K562 (cell line): ENCODE measurements at regions not wholly inside any gene's neighbourhood (a gene's known extent, or its start where the extent isn't known, plus 50 kb on each side); places are given as distances from the start of the nearest gene placed in this dataset.

Experiments
- ATAC-seq: fragments of 200-7000 bp; cut with Tn5 transposase; 3 replicates; pipeline ENCODE4 v1.9.1; 2020; ENCODE audit warnings: moderate library complexity
- BruUV-seq: library from RNA; stranded (reverse); fragments of 400-500 nt; replicated peaks from 2 replicates; lab custom pipeline; 2021; lab: Mats Ljungman, UMichigan
- CTCF ChIA-PET: fragments of 300-600 bp; formaldehyde crosslinking; extraction: SDS; loops from one replicate; lab custom pipeline; 2021; ENCODE audit warnings: low intra/inter-chr PET ratio; lab: Yijun Ruan, JAX
- POLR2A ChIA-PET: fragments of 300-600, 350-650 bp; sonication (Branson Sonifier 250); formaldehyde crosslinking; extraction: SDS; loops from one replicate; lab custom pipeline; 2021; ENCODE audit warnings: antibody characterized with exemption, inconsistent platforms; lab: Yijun Ruan, JAX
- DNase-seq, 4 experiments: peaks; one replicate each; pipeline versions ENCODE4 v3.0.0 to v3.0.0-alpha.2; 2011 to 2018; ENCODE audit warnings: low spot score in 3 of 4, mixed read lengths in 3 of 4; ENCODE audit errors: extremely low read depth in 1 of 4
- FAIRE-seq: peaks from 2 replicates; lab custom pipeline; 2011; peaks lifted over from hg19 to GRCh38; lab: Jason Lieb, UNC
- H2AFZ ChIP-seq: 2 replicates; pipeline ENCODE4 v1.6.0; 2011; ENCODE audit warnings: low read depth, low read length, control low read depth, inconsistent platforms
- H3K27ac ChIP-seq: fragments of 200-600 bp; 3 replicates; pipeline ENCODE4 v1.8.0; 2011; ENCODE audit warnings: low read depth, mild to moderate bottlenecking, control low read depth, inconsistent platforms, low read length, moderate library complexity, mixed read lengths; ENCODE audit errors: extremely low read depth
- H3K27me3 ChIP-seq, 2 experiments: fragments of 300-600 bp in 1 of 2; 2 replicates in 1 of 2; 3 replicates in 1 of 2; pipeline versions ENCODE4 v1.6.0 to v1.8.0; 2011; ENCODE audit warnings: inconsistent platforms in 2 of 2, low read length in 2 of 2, mild to moderate bottlenecking in 1 of 2, mixed read lengths in 1 of 2, moderate library complexity in 1 of 2; ENCODE audit not compliant: control insufficient read depth in 2 of 2, insufficient read depth in 2 of 2
- H3K36me3 ChIP-seq: fragments of 300-600 bp; 3 replicates; pipeline ENCODE4 v1.8.0; 2011; ENCODE audit warnings: mild to moderate bottlenecking, low read length, inconsistent platforms; ENCODE audit not compliant: control insufficient read depth, insufficient read depth
- H3K4me1 ChIP-seq, 2 experiments: fragments of 200-600 bp in 1 of 2; replicated peaks in 1 of 2; 2 replicates in 1 of 2; 3 replicates in 1 of 2; pipeline versions ENCODE4 v1.5.1 to v1.8.0; 2011; ENCODE audit warnings: inconsistent platforms in 2 of 2, low read length in 2 of 2, mild to moderate bottlenecking in 1 of 2, mixed read lengths in 1 of 2, moderate library complexity in 1 of 2; ENCODE audit not compliant: control insufficient read depth in 2 of 2, insufficient read depth in 2 of 2
- H3K4me2 ChIP-seq: 2 replicates; pipeline ENCODE4 v1.6.1; 2011; ENCODE audit warnings: low read length, control low read depth, inconsistent platforms, mixed read lengths; ENCODE audit not compliant: insufficient read depth
- H3K4me3 ChIP-seq: fragments of 200-600 bp; sonication (generic), shearing (Covaris generic); 2 replicates; pipeline ENCODE4 v1.5.1; 2016; ENCODE audit warnings: control low read depth, inconsistent platforms
- H3K79me2 ChIP-seq: fragments of 200-600 bp; 3 replicates; pipeline ENCODE4 v1.8.0; 2011; ENCODE audit warnings: low read length, inconsistent platforms; ENCODE audit not compliant: control insufficient read depth, insufficient read depth
- H3K9ac ChIP-seq, 2 experiments: 2 replicates each; pipeline versions ENCODE4 v1.6.0 to v1.6.1; 2011; ENCODE audit warnings: low read depth in 2 of 2, low read length in 2 of 2, control low read depth in 1 of 2, inconsistent platforms in 1 of 2, mild to moderate bottlenecking in 1 of 2, mixed read lengths in 1 of 2; ENCODE audit not compliant: insufficient read depth in 1 of 2
- H3K9me1 ChIP-seq: one replicate; pipeline ENCODE4 v1.6.0; 2011; ENCODE audit warnings: inconsistent platforms, mild to moderate bottlenecking, low read length, moderate library complexity; ENCODE audit not compliant: control insufficient read depth, insufficient read depth
- H3K9me3 ChIP-seq: replicated peaks from 2 replicates; pipeline ENCODE4 v1.5.1; 2011; ENCODE audit warnings: low read depth, low read length, inconsistent platforms; ENCODE audit not compliant: control insufficient read depth, insufficient read depth
- H4K20me1 ChIP-seq: replicated peaks from 2 replicates; pipeline ENCODE4 v1.6.1; 2011; ENCODE audit warnings: low read length, inconsistent platforms, mixed read lengths; ENCODE audit not compliant: control insufficient read depth, insufficient read depth
- KAT7 ChIP-seq: sonication (generic); formaldehyde crosslinking; IDR thresholded peaks from 2 replicates; pipeline ENCODE4 v1.8.0; 2022; ENCODE audit warnings: missing genetic modification reagents, mild to moderate bottlenecking, borderline replicate concordance
- KLF16 ChIP-seq: IDR thresholded peaks from 2 replicates; pipeline ENCODE4 v1.6.1; 2016; ENCODE audit warnings: antibody characterized with exemption
- USF2 ChIP-seq: sonication (generic); formaldehyde crosslinking; IDR thresholded peaks from 2 replicates; pipeline ENCODE4 v1.5.0; 2020; ENCODE audit warnings: missing genetic modification reagents
- XRCC4 ChIP-seq: IDR thresholded peaks from one replicate; pipeline ENCODE4 v1.6.1; 2011; ENCODE audit not compliant: insufficient read depth, insufficient read length; ENCODE audit errors: extremely low read depth
- YY1 ChIP-seq, 3 experiments: IDR thresholded peaks; 2 replicates each; pipeline ENCODE4 v1.6.1; 2011; ENCODE audit warnings: low read length in 2 of 3, mild to moderate bottlenecking in 2 of 3, moderate library complexity in 2 of 3, borderline replicate concordance in 1 of 3, control low read depth in 1 of 3, low read depth in 1 of 3; ENCODE audit not compliant: insufficient read depth in 3 of 3, insufficient replicate concordance in 2 of 3, control insufficient read depth in 1 of 3, insufficient read length in 1 of 3; ENCODE audit errors: extremely low read depth in 1 of 3
- ZBTB11 ChIP-seq, 3 experiments: fragments of 200-800 bp in 1 of 3; fragments of 250-450 bp in 1 of 3; fragments of 450-650 bp in 1 of 3; sonication (Bioruptor Pico) in 1 of 3; sonication (Bioruptor generic) in 1 of 3; formaldehyde crosslinking in 1 of 3; IDR thresholded peaks; 2 replicates each; pipeline versions ENCODE4 v1.6.1 to v1.8.0; 2016 to 2022; ENCODE audit warnings: mild to moderate bottlenecking in 2 of 3, missing genetic modification characterization in 2 of 3, missing compliant biosample characterization in 1 of 3, moderate library complexity in 1 of 3
- ZFP91 ChIP-seq: sonication (generic); formaldehyde crosslinking; IDR thresholded peaks from 2 replicates; pipeline ENCODE4 v1.8.0; 2022; ENCODE audit warnings: mild to moderate bottlenecking, missing genetic modification reagents
- ZNF197 ChIP-seq: fragments of 200-800 bp; sonication (Bioruptor generic); IDR thresholded peaks from 2 replicates; pipeline ENCODE4 v1.6.1; 2016; ENCODE audit warnings: low read depth, missing genetic modification characterization, missing compliant biosample characterization
- ZNF253 ChIP-seq: fragments of 250-450 bp; sonication (Bioruptor Pico); conservative IDR thresholded peaks from 2 replicates; pipeline ENCODE4 v1.6.1; 2021; ENCODE audit warnings: mild to moderate bottlenecking
- WGBS: fragments of 100-300 bp; shearing (Covaris generic); methylation state at CpG from one replicate; pipeline ENCODE4 v1.1.6; 2016; ENCODE audit warnings: low coverage, mixed read lengths; ENCODE audit not compliant: insufficient coverage; ENCODE audit errors: missing lambda C conversion rate; 5-methylcytosine and 5-hydroxymethylcytosine counted together
- in situ Hi-C: fragments of 300-500 bp; cut with MboI; formaldehyde crosslinking; loops from 4 replicates; pipeline ENCODE4 v1.15.0; 2018; ENCODE audit warnings: inconsistent platforms, mixed read lengths
- intact Hi-C: fragments of 100-400 bp; cut with micrococcal nuclease; formaldehyde crosslinking; loops from 2 replicates; pipeline ENCODE4 v1.14.2; 2022

- DNase-seq (no peak), ATAC-seq (no peak), FAIRE-seq (no peak)
- H3K9ac ChIP-seq, result no peak overlapping the region
- no peaks in the 10 kb centered on the region for H3K9me3 ChIP-seq
- H3K4me1 ChIP-seq, result no peaks in the 10 kb centered on the region
- H3K27ac ChIP-seq, result no peak overlapping the region
- H3K79me2 ChIP-seq, result no peaks in the 10 kb centered on the region
- H3K9me1 ChIP-seq, result no peaks in the 10 kb centered on the region
- H3K27me3 ChIP-seq, result no peaks in the 10 kb centered on the region
- BruUV-seq, result no TSS peak
- POLR2A ChIA-PET, result no interaction called here
- no peaks in the 10 kb centered on the region for H3K36me3 ChIP-seq
- in situ Hi-C loops, result no loop called here
- no peaks in the 10 kb centered on the region for H4K20me1 ChIP-seq
- WGBS, result 0% methylated on average over 1 of the region's 1 CpG
- CTCF ChIA-PET, result no interaction called here
- no peak overlapping the region for H3K4me3 ChIP-seq
- TF ChIP-seq ZNF253 (CRISPR knock-in tag) (no peak), XRCC4 (no peak), ZNF197 (CRISPR knock-in tag) (no peak)
- TF ChIP-seq, all 486 proteins: peak for 0
- Histone ChIP-seq H3K4me2 (no peak overlapping the region), H2AFZ (no peak overlapping the region)
- intact Hi-C loops, result no loop called here
Measured at GRCh38 chr5:125073090-125073489, 326.7 kb upstream of the ZNF608 start.

- Histone ChIP-seq H3K9ac (no peak overlapping the region), H3K36me3 (no peaks in the 10 kb centered on the region), H2AFZ (no peak overlapping the region), H3K4me3 (no peak overlapping the region), H3K9me3 (no peaks in the 10 kb centered on the region; the same call in 1 of the 2 replicates), H3K27me3 (no peaks in the 10 kb centered on the region), H3K79me2 (no peaks in the 10 kb centered on the region), H3K27ac (no peak overlapping the region), H3K4me2 (no peak overlapping the region), H4K20me1 (no peaks in the 10 kb centered on the region), H3K9me1 (no peaks in the 10 kb centered on the region), H3K4me1 (no peaks in the 10 kb centered on the region)
- no peak for FAIRE-seq
- CTCF ChIA-PET, result no interaction called here
- intact Hi-C loops, result no loop called here
- no peak for ATAC-seq
- POLR2A ChIA-PET, result no interaction called here
- WGBS, result 0% methylated on average over 2 of the region's 2 CpGs
- BruUV-seq, result no TSS peak
- in situ Hi-C loops, result no loop called here
- DNase-seq, result no peak
- TF ChIP-seq ZBTB11 (CRISPR knock-in tag; IDR thresholded peaks at IDR 0.05), result no peak
- TF ChIP-seq KLF16, result no peak
- no peak for TF ChIP-seq KAT7 (CRISPR knock-in tag)
- no peak for TF ChIP-seq YY1 (IDR thresholded peaks at IDR 0.05; ENCODE audit: borderline replicate concordance in 1 of 3, control insufficient read depth in 1 of 3, extremely low read depth in 1 of 3, insufficient read depth in 3 of 3, insufficient read length in 1 of 3, insufficient replicate concordance in 2 of 3, low read depth in 1 of 3, low read length in 2 of 3)
- TF ChIP-seq ZFP91 (CRISPR knock-in tag), result no peak
- TF ChIP-seq USF2, result no peak
Measured at GRCh38 chr5:125075567-125075966, 329.1 kb upstream of the ZNF608 start.
